ENCODE measurements at regions not wholly inside any gene's neighbourhood (a gene's known extent, or its start where the extent isn't known, plus 50 kb on each side); places are given as distances from the start of the nearest gene placed in this dataset.

GRCh38 chr22:25396615-25397200 lies 167.8 kb upstream of the GRK3 start:
- Histone ChIP-seq H3K79me2 (ENCODE audit: control insufficient read depth in 1 of 2, insufficient read depth in 2 of 2, low read length in 2 of 2) (peaks cover 0 to 85% of the 10 kb centered on the region in 2 experiments; a peak in 2 of 4 replicates), H4K91ac (replicated peaks; ENCODE audit: insufficient read length, low read length) (no peak overlapping the region), H3K4me1 (replicated peaks in 1 of 4; ENCODE audit: control insufficient read depth in 3 of 4, insufficient read depth in 4 of 4, low read length in 3 of 4) (peaks cover 0 to 5% (median 0%) of the 10 kb centered on the region in 4 experiments; a peak in 3 of 7 replicates), H3K79me1 (ENCODE audit: low read depth, low read length) (peaks cover 16% of the 10 kb centered on the region), H3K9me3 (ENCODE audit: insufficient read depth in 2 of 2, low read depth in 1 of 2, low read length in 1 of 2) (no peaks in the 10 kb centered on the region), H3K23ac (ENCODE audit: insufficient read length) (no peak overlapping the region), H3K36me3 (ENCODE audit: control insufficient read depth in 2 of 4, insufficient read depth in 4 of 4, low read length in 3 of 4) (no peaks in the 10 kb centered on the region), H3K23me2 (ENCODE audit: low read depth, low read length) (no peaks in the 10 kb centered on the region), H2AFZ (ENCODE audit: low read length) (no peak overlapping the region), H4K8ac (ENCODE audit: extremely low read depth, insufficient read depth, low read length) (no peak overlapping the region), H3K27me3 (replicated peaks in 1 of 4; ENCODE audit: control insufficient read depth in 3 of 4, extremely low read depth in 1 of 4, insufficient read depth in 3 of 4, low read length in 3 of 4) (no peaks in the 10 kb centered on the region), H2BK120ac (replicated peaks; ENCODE audit: low read depth, low read length) (no peak overlapping the region), H3K14ac (ENCODE audit: insufficient read length) (no peak overlapping the region), H3K56ac (replicated peaks; ENCODE audit: insufficient read length, low read depth, low read length) (no peak overlapping the region), H2BK12ac (ENCODE audit: low read depth, low read length) (no peak overlapping the region), H3K4me2 (ENCODE audit: insufficient read depth in 1 of 2, low read depth in 2 of 2, low read length in 2 of 2) (no peak overlapping the region), H2AK5ac (ENCODE audit: low read depth, low read length) (no peak overlapping the region), H2BK15ac (ENCODE audit: low read length) (no peak overlapping the region), H3K18ac (ENCODE audit: extremely low read depth, low read length) (no peak overlapping the region), H4K5ac (ENCODE audit: insufficient read length, low read depth, low read length) (no peak overlapping the region), H2BK20ac (ENCODE audit: low read length) (no peak overlapping the region), H3K4me3 (ENCODE audit: extremely low read depth in 1 of 4, insufficient read depth in 2 of 4, low read depth in 3 of 4, low read length in 4 of 4) (no peak overlapping the region), H3K9ac (replicated peaks in 1 of 4; ENCODE audit: extremely low read depth in 1 of 4, low read depth in 3 of 4, low read length in 3 of 4) (no peak overlapping the region), H3K4ac (replicated peaks; ENCODE audit: insufficient read length, low read depth, low read length) (no peak overlapping the region), H4K20me1 (replicated peaks in 1 of 2; ENCODE audit: control insufficient read depth in 1 of 2, insufficient read depth in 2 of 2, low read length in 2 of 2) (peaks cover 4 to 21% of the 10 kb centered on the region in 2 experiments), H2BK5ac (ENCODE audit: low read depth, low read length) (no peak overlapping the region), H3K27ac (ENCODE audit: low read depth, low read length) (no peak overlapping the region)
- no peak for DNase-seq (ENCODE audit: low read depth in 1 of 2, low spot score in 2 of 2)
- WGBS, 2 experiments (ENCODE audit: extremely low coverage in 1 of 2, insufficient coverage in 1 of 2, insufficient read length in 1 of 2, insufficient replicate concordance in 2 of 2, low coverage in 1 of 2, low lambda C conversion rate in 2 of 2, missing lambda C conversion rate in 1 of 2): 92% methylated on average over 10 of the region's 10 CpGs; no CpG with 5 or more reads in 1 of the 2 experiments
- ChIA-PET POLR2A (ENCODE audit: partially characterized antibody) (no interaction called here), CTCF (ENCODE audit: partially characterized antibody) (no interaction called here)
- TF ChIP-seq TCF12 (IDR thresholded peaks at IDR 0.05; ENCODE audit: low read depth, low read length) (no peak), RBBP5 (IDR thresholded peaks at IDR 0.05; ENCODE audit: borderline replicate concordance, low read depth, low read length) (no peak), SAP30 (IDR thresholded peaks at IDR 0.05; ENCODE audit: insufficient read depth, insufficient replicate concordance, low read length) (no peak), HDAC2 (IDR thresholded peaks at IDR 0.05; ENCODE audit: borderline replicate concordance in 1 of 2, low read depth in 2 of 2, low read length in 2 of 2) (no peak), SRF (IDR thresholded peaks at IDR 0.05; ENCODE audit: low read depth, low read length) (no peak), TAF7 (optimal IDR thresholded peaks at IDR 0.05; ENCODE audit: borderline replicate concordance, low read depth, low read length) (no peak)
- no peak for FAIRE-seq

Measured in H1 (cell line).